IPS DF 6.9 (cell line): ENCODE measurements at regions not wholly inside any gene's neighbourhood (a gene's known extent, or its start where the extent isn't known, plus 50 kb on each side); places are given as distances from the start of the nearest gene placed in this dataset.
"Not testable (repeated sequence)": the region's sequence is repeated elsewhere in the genome, so short reads cannot be mapped to it uniquely, and the experiment has no call there.

Experiments used
- DNase-seq: peaks from one replicate; pipeline ENCODE4 v3.0.0-alpha.2; 2013; ENCODE audit warnings: low read depth, low spot score
- H3K27ac ChIP-seq: one replicate; pipeline ENCODE4 v1.5.1; 2013; ENCODE audit warnings: low read length, control low read depth
- H3K27me3 ChIP-seq: 2 replicates; pipeline ENCODE4 v1.6.1; 2013; ENCODE audit warnings: mild to moderate bottlenecking, low read length; ENCODE audit not compliant: control insufficient read depth, insufficient read depth
- H3K36me3 ChIP-seq: 2 replicates; pipeline ENCODE4 v1.6.1; 2013; ENCODE audit warnings: low read length; ENCODE audit not compliant: control insufficient read depth, insufficient read depth
- H3K4me1 ChIP-seq: 2 replicates; pipeline ENCODE4 v1.6.1; 2013; ENCODE audit warnings: low read length; ENCODE audit not compliant: control insufficient read depth, insufficient read depth
- H3K4me3 ChIP-seq: 2 replicates; pipeline ENCODE4 v1.5.1; 2013; ENCODE audit warnings: mild to moderate bottlenecking, low read length
- H3K9me3 ChIP-seq: 2 replicates; pipeline ENCODE4 v1.6.1; 2013; ENCODE audit warnings: low read length, inconsistent platforms; ENCODE audit not compliant: control insufficient read depth, insufficient read depth
- WGBS: extraction: QIAGEN DNeasy Blood & Tissue Kit; methylation state at CpG from one replicate; pipeline ENCODE4 v1.1.7; 2013; ENCODE audit warnings: mixed read lengths, missing lambda C conversion rate; ENCODE audit not compliant: insufficient read length, insufficient coverage; 5-methylcytosine and 5-hydroxymethylcytosine counted together

DNA sequence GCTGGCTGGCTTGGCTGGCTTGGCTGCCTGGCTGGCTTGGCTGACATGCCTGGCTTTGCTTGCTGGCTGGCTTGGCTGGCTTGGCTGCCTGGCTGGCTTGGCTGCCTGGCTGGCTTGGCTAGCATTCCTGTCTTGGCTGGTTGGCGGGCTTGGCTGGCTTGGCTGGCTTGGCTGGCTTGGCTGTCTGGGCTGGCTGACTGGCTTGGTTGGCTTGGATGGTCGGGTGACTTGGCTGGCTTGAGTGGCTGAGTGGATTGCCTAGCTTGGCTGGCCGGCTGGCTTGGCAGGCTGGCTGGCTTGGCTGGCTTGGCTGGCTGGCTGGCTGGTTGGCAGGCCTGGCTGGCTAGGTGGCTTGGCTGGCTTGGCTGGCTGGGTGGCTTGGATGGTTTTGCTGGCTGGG, 2832.3 kb downstream of the RPIA start:
- not testable (repeated sequence) for H3K4me3 ChIP-seq, H3K9me3 ChIP-seq, H3K36me3 ChIP-seq, H3K4me1 ChIP-seq, DNase-seq, H3K27ac ChIP-seq, H3K27me3 ChIP-seq
- WGBS = no CpG with 5 or more reads among the region's 3 CpGs

DNA sequence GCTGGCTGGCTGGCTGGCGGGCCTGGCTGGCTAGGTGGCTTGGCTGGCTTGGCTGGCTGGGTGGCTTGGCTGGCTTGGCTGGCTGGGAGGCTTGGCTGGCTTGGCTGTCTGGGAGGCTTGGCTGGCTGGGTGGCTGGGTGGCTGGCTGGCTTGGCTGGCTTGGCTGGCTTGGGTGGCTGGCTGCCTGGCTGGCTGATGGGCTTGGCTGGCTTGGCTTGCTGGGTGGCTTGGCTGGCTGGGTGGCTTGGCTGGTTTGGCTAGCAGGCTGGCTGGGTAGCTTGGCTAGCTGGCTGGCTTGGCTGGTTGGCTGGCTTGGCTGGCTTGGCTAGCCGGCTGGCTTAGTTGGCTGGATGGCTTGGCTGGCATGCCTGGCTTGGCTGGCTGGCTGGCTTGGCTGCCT, 2834.1 kb downstream of the RPIA start:
- not testable (repeated sequence) for H3K27me3 ChIP-seq, DNase-seq, H3K27ac ChIP-seq, H3K9me3 ChIP-seq, H3K36me3 ChIP-seq, H3K4me1 ChIP-seq, H3K4me3 ChIP-seq
- no CpG with 5 or more reads among the region's 2 CpGs for WGBS

DNA sequence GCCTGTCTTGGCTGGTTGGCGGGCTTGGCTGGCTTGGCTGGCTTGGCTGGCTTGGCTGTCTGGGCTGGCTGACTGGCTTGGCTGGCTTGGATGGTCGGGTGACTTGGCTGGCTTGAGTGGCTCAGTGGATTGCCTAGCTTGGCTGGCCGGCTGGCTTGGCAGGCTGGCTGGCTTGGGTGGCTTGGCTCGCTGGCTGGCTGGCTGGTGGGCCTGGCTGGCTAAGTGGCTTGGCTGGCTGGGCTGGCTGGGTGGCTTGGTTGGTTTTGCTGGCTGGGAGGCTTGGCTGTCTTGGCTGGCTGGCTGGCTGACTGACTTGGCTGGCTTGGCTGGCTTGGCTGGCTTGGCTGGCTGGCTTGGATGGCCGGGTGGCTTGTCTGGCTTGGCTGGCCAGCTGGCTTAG, 2834.6 kb downstream of the RPIA start:
- not testable (repeated sequence) for H3K9me3 ChIP-seq, H3K27me3 ChIP-seq, DNase-seq, H3K36me3 ChIP-seq, H3K4me3 ChIP-seq, H3K27ac ChIP-seq, H3K4me1 ChIP-seq
- WGBS = no CpG with 5 or more reads among the region's 5 CpGs

DNA sequence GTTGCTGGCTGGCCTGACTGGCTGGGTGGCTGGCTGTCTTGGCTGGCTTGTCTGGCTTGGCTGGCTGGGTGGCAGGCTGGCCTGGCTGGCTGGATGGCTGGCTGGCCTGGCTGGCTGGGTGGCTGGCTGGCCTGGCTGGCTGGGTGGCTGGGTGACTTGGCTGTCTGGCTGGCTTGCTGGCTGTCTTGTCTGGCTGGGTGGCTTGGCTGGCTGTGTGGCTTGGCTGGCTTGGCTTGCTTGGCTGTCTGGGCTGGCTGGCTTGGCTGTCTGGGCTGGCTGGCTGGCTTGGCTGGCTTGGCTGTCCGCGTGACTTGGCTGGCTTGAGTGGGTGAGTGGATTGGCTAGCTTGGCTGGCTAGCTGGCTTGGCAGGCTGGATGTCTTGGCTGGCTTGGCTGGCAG, 2835.6 kb downstream of the RPIA start:
- H3K27ac ChIP-seq, H3K4me3 ChIP-seq, H3K27me3 ChIP-seq, H3K9me3 ChIP-seq, DNase-seq, H3K36me3 ChIP-seq, H3K4me1 ChIP-seq: not testable (repeated sequence)
- no CpG with 5 or more reads among the region's 2 CpGs for WGBS

DNA sequence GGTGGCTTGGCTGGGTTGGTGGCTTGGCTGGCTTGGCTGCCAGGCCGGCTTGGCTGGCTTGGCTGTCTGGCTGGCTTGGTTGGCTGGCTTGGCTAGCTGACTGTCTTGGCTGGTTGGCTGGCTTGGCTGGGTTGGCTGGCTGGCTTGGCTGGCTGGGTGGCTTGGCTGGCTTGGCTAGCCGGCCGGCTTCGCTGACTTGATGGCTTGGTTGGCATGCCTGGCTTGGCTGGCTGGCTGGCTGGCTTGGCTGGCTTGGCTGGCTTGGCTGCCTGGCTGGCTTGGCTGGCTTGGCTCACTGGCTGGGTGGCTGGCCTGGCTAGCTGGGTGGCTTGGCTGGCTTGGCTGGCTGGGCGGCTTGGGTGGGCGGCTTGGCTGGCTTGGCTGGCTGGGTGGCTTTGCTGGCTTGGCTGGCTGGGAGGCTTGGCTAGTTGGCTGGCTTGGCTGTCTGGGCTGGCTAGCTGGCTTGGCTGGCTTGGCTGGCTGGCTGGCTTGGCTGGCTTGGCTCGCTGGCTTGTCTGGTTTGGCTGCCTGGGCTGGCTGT, 2836.1 kb downstream of the RPIA start:
- H3K4me3 ChIP-seq, H3K36me3 ChIP-seq, H3K9me3 ChIP-seq, H3K27me3 ChIP-seq, H3K27ac ChIP-seq, H3K4me1 ChIP-seq, DNase-seq: not testable (repeated sequence)
- WGBS = no CpG with 5 or more reads among the region's 7 CpGs

DNA sequence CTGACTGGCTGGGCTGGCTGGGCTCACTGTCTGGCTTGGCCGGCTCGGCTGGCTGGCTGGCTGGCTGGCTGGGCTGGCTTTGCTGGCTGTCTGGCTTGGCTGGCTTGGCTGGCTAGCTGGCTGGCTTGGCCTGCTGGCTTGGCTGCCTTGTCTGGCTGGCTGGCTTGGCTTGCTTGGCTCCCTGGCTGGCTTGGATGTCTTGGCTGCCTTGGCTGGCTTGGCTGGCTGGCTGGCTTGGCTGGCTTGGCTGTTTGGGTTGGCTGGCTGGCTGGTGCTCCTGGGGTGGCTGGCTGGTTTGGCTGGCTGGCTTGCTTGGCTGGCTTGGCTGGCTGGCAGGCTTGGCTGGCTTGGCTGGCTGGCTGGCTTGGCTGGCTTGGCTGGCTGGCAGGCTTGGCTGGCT, 2836.9 kb downstream of the RPIA start:
- WGBS = no CpG with 5 or more reads among the region's 2 CpGs
- H3K27ac ChIP-seq, H3K4me3 ChIP-seq, H3K4me1 ChIP-seq, DNase-seq, H3K9me3 ChIP-seq, H3K36me3 ChIP-seq, H3K27me3 ChIP-seq: not testable (repeated sequence)

DNA sequence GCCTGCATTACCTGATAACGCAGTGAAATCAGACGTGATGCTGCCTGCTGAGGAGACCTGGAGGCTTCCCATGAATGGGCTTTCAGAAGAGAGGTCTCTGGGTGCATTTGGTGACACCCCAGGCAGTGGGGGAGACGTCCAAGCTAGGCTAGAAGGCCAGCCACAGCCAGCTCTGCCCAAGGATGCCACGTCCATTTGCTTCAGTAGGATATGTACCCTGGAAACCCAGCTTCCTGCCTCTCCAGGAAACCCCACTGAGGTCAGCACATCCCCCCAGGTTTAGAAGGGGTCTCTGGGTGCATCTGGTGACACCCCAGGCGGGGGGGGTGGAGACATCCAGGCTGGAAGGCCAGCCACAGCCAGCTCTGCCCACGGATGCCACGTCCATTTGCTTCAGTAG, 2844.6 kb downstream of the RPIA start:
- not testable (repeated sequence) for H3K27me3 ChIP-seq, H3K27ac ChIP-seq, H3K36me3 ChIP-seq, H3K4me1 ChIP-seq, H3K9me3 ChIP-seq, H3K4me3 ChIP-seq, DNase-seq
- WGBS = no CpG with 5 or more reads among the region's 7 CpGs

DNA sequence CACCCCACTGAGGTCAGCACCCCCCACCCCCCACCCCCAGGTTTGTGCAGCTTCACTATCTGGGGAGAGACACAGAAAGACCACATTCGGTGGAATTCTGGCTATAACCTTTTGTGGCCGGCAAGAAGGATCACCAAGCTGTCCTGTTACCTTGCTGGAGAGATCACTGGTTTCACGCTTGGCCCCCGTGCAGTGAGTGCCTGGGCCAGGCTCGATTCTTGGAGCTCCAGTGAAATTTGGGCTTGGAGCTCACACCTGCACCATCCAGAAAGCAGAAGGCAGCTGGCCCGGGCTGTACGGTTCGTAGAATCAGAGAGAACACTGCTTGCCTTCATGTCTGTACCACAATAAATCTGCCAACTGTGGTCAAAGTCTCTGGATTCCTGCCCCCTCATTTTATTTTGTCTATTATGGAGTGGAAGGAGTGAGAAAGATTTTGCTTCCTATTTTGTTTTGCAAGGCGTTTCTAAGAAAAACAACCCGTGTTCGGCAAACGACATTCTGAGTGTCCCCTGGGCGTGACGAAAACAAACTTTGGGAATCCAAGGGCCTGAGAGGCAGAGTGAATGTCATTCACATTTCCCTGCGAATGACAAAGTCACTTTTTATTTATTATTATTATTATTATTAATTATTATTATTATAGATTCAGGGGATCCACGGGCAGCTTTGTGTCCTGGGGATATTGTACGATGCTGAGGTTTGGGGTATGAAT, 2845.2 kb downstream of the RPIA start:
- not testable (repeated sequence) for H3K27me3 ChIP-seq, H3K27ac ChIP-seq, H3K4me3 ChIP-seq, H3K36me3 ChIP-seq, H3K9me3 ChIP-seq, DNase-seq, H3K4me1 ChIP-seq
- WGBS = no CpG with 5 or more reads among the region's 17 CpGs

DNA sequence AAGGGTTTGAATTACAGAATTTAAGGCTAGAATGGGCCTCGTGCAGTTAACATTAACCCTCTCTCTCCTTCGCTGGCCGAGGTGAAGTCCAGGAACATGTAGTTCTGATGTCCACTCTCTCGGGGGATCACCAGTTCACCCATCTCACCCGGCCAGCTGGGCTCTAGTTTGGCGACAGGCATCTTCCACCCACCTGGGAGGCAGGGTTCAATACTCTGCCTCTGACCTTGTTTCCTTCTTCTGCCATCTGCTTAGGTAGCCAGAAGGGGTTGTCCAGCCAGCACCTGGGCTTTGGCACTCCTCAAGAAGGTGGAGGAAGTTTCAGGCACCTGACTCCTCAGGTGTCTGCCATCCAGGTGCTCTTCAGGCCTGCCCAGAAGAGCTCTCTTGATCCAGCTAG, 2857.8 kb downstream of the RPIA start:
- not testable (repeated sequence) for H3K27ac ChIP-seq, H3K4me1 ChIP-seq, DNase-seq, H3K27me3 ChIP-seq, H3K4me3 ChIP-seq, H3K36me3 ChIP-seq, H3K9me3 ChIP-seq
- WGBS = no CpG with 5 or more reads among the region's 6 CpGs

DNA sequence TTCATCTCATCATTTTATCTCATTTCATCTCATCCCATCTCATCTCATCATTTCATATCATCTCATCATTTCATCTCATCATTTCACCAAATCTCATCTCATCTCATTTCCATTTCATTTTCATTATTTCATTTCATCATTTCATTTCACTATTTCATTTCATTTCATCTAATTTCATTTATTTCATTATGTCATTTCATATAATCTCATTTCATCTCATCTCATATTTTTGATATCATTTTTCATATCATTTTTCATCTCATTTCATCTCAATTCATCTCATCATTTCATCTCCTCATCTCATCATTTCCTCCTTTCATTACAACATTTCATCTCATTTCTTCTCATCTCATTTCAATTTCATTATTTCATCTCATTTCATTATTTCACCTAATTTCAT, 2866.8 kb downstream of the RPIA start:
- H3K4me3 ChIP-seq, H3K9me3 ChIP-seq, H3K27me3 ChIP-seq, H3K4me1 ChIP-seq, H3K27ac ChIP-seq, DNase-seq, H3K36me3 ChIP-seq: not testable (repeated sequence)

DNA sequence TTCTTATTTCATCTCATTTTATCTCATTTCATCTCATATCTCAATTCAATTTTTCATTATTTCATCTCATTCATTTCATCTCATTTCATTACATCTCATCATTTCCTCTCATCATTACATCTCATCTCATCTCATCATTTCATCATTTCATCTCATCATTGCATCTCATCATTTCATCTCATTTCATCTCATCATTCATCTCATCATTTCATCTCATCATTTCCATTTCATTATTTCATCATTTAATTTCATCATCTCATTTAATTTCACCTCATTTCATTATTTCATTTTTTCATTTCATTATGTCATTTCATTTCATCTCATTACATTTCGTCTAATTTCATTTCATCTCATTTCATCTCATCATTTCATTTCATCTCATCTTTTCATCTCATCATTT, 2867.8 kb downstream of the RPIA start:
- not testable (repeated sequence) for DNase-seq, H3K4me3 ChIP-seq, H3K4me1 ChIP-seq, H3K27ac ChIP-seq, H3K27me3 ChIP-seq, H3K9me3 ChIP-seq, H3K36me3 ChIP-seq
- WGBS = no CpG with 5 or more reads among the region's 1 CpG
